GM19240 (cell line): ENCODE measurements at regions not wholly inside any gene's neighbourhood (a gene's known extent, or its start where the extent isn't known, plus 50 kb on each side); places are given as distances from the start of the nearest gene placed in this dataset.

Source experiments
- DNase-seq: peaks from one replicate; pipeline ENCODE4 v3.0.0; 2011; ENCODE audit warnings: low spot score; ENCODE audit not compliant: insufficient read length

GRCh38 chr3:34011171-34012101, 213.0 kb downstream of the PDCD6IP start:
- DNase-seq, result no peak

- no peak for DNase-seq
Observed at GRCh38 chr3:34012102-34012461, 213.7 kb downstream of the PDCD6IP start.

GRCh38 chr3:34013818-34014570, 215.6 kb downstream of the PDCD6IP start:
- no peak for DNase-seq

DNA sequence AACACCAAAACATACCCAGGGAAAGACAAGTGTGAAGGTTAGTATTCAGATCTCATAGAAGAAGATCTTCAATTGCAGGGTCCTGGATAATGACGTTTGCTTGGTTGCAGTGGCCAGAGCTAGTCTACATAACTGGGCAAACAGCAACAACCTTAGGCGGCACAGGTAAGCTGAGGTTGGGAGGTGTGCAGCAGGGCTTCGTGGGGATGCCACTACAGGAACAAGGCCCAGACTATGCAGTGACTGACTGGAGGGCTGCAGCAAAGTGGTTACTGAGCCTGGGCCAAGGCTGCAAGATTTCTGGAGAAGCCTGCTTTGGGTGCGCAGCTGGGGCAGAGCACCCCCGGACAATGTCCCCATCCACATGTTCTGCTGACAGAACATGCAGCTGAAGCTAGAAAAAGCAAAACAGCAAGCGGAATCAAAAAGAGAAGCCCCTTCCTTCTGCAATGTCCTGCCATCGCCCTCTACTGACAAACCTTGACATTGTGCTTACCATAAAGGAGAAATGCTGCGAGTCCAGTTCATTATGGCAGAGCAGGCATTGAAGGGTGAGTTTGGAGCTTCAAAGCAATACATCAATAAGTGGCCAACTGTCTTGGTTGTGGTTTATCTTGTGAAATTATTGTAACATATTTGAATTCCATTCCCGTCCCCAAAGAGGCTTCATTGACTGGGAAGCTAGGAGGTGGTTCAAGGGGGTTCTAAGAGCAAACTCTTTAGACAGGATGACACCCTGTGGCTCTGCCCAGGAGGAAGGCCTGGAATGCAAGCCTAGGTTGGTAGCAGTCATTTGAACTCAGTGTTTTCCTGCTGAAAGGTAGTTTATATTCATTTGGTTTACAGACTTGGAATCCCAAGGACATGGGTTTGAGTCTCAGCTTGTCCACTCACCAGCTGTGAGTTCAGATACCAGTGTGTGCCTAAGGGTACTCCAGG, 217.0 kb downstream of the PDCD6IP start:
- DNase-seq, result no peak

DNA sequence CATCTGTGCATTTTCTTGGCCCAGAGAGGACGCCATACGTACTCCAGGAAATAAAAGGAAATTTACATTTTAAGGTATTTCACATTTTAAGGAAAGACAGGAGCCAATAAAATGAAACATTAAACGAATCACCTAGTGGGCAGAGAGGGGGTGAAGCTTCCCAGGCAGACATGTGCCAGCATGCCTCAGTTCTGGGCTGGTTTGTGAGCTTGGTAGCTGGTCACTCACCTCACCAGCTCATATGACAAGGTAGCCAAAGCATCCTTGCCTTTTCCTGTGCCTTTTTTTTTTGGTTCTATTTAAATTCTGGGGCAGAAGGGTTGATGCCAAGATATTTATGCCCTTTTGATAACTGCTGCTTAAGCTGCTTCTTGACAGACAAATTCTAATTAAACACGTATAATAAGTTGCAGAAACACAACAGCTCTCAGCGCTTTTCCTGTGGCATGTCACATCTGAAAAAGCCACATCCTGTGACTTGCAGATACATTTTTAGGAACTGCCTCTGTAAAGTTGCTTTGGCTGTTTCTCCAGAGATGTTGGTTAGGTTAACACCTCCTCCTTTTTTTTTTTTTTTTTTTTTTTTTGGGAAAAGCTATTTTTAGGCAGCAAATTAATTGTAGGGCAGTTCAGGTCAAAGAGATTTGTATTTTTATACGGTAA, 218.6 kb downstream of the PDCD6IP start:
- DNase-seq, result no peak

GRCh38 chr3:34017757-34018156, 219.3 kb downstream of the PDCD6IP start:
- no peak for DNase-seq

DNA sequence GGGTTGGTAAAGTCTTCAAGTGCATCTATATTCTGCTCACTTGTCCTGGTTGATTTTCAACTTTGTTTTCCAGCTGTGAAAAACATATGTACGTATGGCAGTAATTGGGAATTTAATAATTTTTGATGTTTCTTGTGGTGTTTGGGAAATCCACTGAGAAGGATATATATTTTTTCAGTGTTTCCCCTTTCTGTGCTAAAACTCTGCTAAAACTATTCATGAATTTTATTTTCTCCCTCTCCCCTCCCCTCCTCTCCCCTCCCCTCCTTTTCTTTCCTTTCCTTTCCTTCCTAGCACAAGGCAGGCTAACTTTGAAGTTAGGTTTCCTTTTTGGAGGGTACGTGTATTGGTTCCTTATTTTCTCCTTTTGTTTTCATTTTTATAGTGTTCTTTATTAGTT, 220.7 kb downstream of the PDCD6IP start:
- no peak for DNase-seq

DNA sequence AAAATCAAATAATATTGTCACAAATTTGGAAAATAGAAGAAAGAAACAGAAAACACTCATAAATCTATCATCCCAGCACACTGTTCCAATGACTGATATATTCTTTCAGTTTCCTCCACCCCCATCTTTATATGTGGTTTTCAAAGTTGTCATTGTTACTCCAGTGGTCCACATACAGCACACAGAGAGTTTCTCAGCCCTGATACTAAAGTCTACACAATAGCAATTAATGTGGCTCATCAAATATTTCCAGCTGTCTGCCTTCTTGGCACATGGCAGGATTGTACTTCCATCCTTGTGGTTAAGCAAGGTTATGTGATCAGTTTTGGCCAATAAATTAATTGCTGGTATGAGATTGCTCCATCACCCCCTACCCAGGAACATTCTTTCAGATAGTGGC, 221.7 kb downstream of the PDCD6IP start:
- no peak for DNase-seq

DNA sequence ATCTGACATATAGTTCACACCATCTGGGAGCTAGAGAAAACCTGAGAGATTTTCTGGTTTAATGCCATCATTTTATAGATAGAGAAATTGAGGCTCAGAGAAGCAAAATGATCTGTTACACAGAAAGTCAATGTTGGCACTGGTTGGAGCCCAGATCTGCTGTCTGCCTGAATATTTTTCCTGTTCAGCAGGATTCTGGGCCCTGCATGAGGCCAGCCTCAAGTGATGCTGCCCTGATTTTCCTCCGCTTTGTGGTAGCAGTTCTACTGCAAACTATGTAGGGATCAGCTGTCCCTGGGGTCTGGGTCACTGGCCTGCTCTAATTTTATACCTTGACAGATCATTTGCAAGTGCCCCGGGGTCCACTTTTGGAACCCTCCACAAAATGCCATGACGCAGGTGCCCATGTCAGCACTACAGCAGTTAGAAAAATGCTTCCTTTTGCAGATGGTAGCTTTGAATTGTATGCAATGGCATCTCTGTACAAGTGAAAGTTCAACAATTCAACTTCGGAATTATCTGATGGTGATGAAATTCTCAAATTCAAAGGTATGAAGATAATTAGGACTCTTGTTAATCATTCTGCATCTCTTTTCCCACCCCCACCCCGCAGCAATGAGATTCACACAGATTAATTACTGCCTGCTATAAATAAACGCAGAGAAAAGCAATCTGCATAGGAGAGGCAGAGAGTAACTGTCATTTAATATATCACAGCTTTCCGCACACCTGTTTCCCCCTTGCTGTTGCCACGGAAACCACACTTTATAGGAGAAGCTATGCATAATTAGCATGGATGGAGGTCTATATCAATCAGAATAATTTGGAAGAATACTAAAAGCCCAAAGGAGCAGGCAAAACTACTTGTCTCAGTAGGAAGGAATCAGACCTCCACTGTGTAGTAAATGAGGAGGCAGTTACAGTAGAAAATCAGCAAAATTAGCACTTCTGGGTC, 222.6 kb downstream of the PDCD6IP start:
- DNase-seq, result no peak

GRCh38 chr3:34022147-34022546, 223.7 kb downstream of the PDCD6IP start:
- DNase-seq, result no peak

DNA sequence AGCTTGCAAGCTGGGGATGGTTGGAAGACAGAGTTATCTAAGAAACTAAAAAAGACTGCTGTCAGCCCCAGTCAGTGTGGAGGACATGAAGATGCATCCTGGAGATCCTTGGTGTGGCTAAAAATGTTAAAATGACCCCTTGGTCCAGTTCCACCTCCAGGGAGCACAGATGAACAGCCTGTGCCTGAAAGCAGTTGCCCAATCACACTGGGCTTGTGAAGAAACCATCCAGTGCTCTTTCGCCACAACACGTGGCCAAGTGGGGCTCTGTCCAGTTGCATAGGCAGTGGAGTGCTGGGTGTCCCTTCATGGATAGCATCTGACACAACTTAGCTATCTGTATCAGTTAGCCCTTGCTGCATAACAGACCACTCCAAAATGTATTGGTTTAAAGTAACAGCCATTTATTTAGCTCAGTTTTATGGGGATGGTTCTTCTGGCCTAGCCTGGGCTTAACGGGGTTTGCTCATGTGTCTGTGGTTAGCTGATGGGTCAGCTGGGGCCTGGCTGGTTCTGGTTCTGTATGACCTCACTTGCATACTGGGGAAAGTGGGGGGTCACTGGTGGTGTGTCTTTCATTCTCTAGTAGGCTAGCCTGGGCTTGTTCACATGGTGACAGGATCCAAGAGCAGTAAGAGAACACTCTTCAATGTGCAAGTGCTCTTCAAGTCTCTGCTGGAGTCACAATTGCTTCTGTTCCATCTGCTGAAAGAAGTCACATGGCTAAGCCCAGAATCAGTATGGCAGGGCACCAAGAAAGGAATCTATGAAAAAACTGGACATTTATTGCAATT, 226.2 kb downstream of the PDCD6IP start:
- no peak for DNase-seq

- no peak for DNase-seq
Observed at GRCh38 chr3:34033839-34034238, 235.4 kb downstream of the PDCD6IP start.

GRCh38 chr3:34034840-34035239, 236.4 kb downstream of the PDCD6IP start:
- no peak for DNase-seq

DNA sequence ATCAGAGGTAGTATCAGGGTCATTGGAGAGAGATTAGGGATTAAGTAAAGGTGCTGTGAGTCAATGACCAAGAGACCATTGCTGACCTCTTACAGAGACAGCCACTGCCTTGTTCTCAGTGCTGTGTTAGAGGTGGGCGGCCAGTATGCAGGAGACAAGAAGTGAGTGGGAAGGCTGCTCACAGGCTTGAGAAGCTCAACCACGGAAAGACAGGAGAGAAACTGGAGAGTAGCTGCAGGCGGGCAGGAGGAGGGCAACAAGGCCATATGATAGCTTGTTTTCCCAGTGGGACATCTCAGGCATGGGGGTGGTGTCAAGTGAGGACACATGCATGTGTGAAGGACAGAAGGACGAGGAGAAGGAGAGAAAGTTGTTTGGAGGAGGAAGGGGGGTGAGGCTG, 237.3 kb downstream of the PDCD6IP start:
- no peak for DNase-seq

GRCh38 chr3:34037260-34037659, 238.8 kb downstream of the PDCD6IP start:
- no peak for DNase-seq

- DNase-seq, result no peak
Observed at GRCh38 chr3:34038131-34038530, 239.7 kb downstream of the PDCD6IP start.

DNA sequence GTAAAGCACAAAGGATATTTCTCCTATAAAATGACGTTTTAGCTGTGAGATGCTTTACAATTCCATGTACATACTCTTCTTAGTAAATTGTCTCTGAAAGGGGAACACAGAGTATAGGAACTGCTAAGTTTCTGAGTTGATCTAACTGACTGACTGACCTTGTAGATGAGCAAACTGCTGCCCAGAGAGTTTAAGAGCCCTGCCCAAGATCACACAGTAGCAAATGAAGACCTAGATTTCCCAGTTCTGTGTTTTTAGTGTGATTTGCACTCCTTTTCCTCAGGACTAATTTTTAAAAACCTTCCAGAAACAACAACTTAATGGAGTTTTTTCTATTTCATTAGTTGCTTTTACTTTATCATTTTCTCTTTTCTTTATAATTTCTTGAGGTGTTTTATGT, 247.7 kb downstream of the PDCD6IP start:
- no peak for DNase-seq

- DNase-seq, result no peak
Observed at GRCh38 chr3:34053626-34054025, 255.2 kb downstream of the PDCD6IP start.
